H1 (cell line): ENCODE measurements at regions not wholly inside any gene's neighbourhood (a gene's known extent, or its start where the extent isn't known, plus 50 kb on each side); places are given as distances from the start of the nearest gene placed in this dataset.

Experiments used
- CTCF ChIA-PET: fragments of 300-600 bp; sonication (Branson Sonifier 250); formaldehyde crosslinking; loops from one replicate; lab custom pipeline; 2021; ENCODE audit not compliant: partially characterized antibody; lab: Charles Lee
- POLR2A ChIA-PET: fragments of 300-600 bp; sonication (Branson Sonifier 250); formaldehyde crosslinking; loops from one replicate; lab custom pipeline; 2021; ENCODE audit warnings: inconsistent platforms; ENCODE audit not compliant: partially characterized antibody; lab: Charles Lee
- DNase-seq, 2 experiments: peaks; one replicate each; pipeline versions ENCODE4 v3.0.0 to v3.0.0-alpha.2; 2010 to 2022; ENCODE audit warnings: low spot score in 2 of 2, low read depth in 1 of 2, mixed read lengths in 1 of 2
- FAIRE-seq: peaks from 2 replicates; lab custom pipeline; 2011; peaks lifted over from hg19 to GRCh38; lab: Jason Lieb, UNC
- H2AFZ ChIP-seq: 2 replicates; pipeline ENCODE4 v1.8.1; 2012; ENCODE audit warnings: low read length, inconsistent platforms
- H2AK5ac ChIP-seq: 2 replicates; pipeline ENCODE4 v1.6.1; 2013; ENCODE audit warnings: low read depth, low read length
- H2BK120ac ChIP-seq: replicated peaks from 2 replicates; pipeline ENCODE3; 2013; ENCODE audit warnings: low read depth, low read length, inconsistent platforms
- H2BK12ac ChIP-seq: 2 replicates; pipeline ENCODE4 v1.6.1; 2013; ENCODE audit warnings: low read depth, low read length
- H2BK15ac ChIP-seq: 2 replicates; pipeline ENCODE4 v1.6.1; 2013; ENCODE audit warnings: low read length
- H2BK20ac ChIP-seq: 2 replicates; pipeline ENCODE4 v1.6.1; 2013; ENCODE audit warnings: low read length
- H2BK5ac ChIP-seq: 2 replicates; pipeline ENCODE4 v1.6.1; 2013; ENCODE audit warnings: low read depth, low read length
- H3K14ac ChIP-seq: 2 replicates; pipeline ENCODE4 v1.6.1; 2013; ENCODE audit warnings: inconsistent platforms; ENCODE audit not compliant: insufficient read length
- H3K18ac ChIP-seq: 2 replicates; pipeline ENCODE4 v1.6.1; 2013; ENCODE audit warnings: low read length; ENCODE audit errors: extremely low read depth
- H3K23ac ChIP-seq: 2 replicates; pipeline ENCODE4 v1.6.1; 2013; ENCODE audit warnings: inconsistent platforms; ENCODE audit not compliant: insufficient read length
- H3K23me2 ChIP-seq: 2 replicates; pipeline ENCODE4 v1.6.1; 2013; ENCODE audit warnings: low read depth, low read length
- H3K27ac ChIP-seq: 2 replicates; pipeline ENCODE4 v1.6.1; 2011; ENCODE audit warnings: low read depth, low read length, inconsistent platforms
- H3K27me3 ChIP-seq, 4 experiments: replicated peaks in 1 of 4; 1 replicate in 1 of 4; 2 replicates in 3 of 4; pipeline versions ENCODE4 v1.6.1 to v1.8.1; 2011 to 2013; ENCODE audit warnings: low read length in 3 of 4, mild to moderate bottlenecking in 3 of 4, inconsistent platforms in 2 of 4, mixed read lengths in 2 of 4, moderate library complexity in 1 of 4; ENCODE audit not compliant: control insufficient read depth in 3 of 4, insufficient read depth in 3 of 4; ENCODE audit errors: extremely low read depth in 1 of 4
- H3K36me3 ChIP-seq, 4 experiments: 2 replicates each; pipeline versions ENCODE4 v1.6.1 to v1.8.1; 2011 to 2013; ENCODE audit warnings: mild to moderate bottlenecking in 4 of 4, low read length in 3 of 4, moderate library complexity in 2 of 4, control low read depth in 1 of 4, inconsistent platforms in 1 of 4; ENCODE audit not compliant: insufficient read depth in 4 of 4, control insufficient read depth in 2 of 4
- H3K4ac ChIP-seq: replicated peaks from 2 replicates; pipeline ENCODE3; 2013; ENCODE audit warnings: low read length, low read depth, mixed read lengths, inconsistent platforms; ENCODE audit not compliant: insufficient read length
- H3K4me1 ChIP-seq, 4 experiments: replicated peaks in 1 of 4; 1 replicate in 1 of 4; 2 replicates in 3 of 4; pipeline versions ENCODE4 v1.6.1 to v1.8.1; 2011 to 2013; ENCODE audit warnings: low read length in 3 of 4, inconsistent platforms in 2 of 4, mixed read lengths in 1 of 4; ENCODE audit not compliant: insufficient read depth in 4 of 4, control insufficient read depth in 3 of 4
- H3K4me2 ChIP-seq, 2 experiments: 2 replicates each; pipeline versions ENCODE4 v1.6.1 to v1.8.1; 2011 to 2013; ENCODE audit warnings: low read depth in 2 of 2, low read length in 2 of 2, control low read depth in 1 of 2, inconsistent platforms in 1 of 2, mild to moderate bottlenecking in 1 of 2; ENCODE audit not compliant: insufficient read depth in 1 of 2
- H3K4me3 ChIP-seq, 4 experiments: fragments of 200-600, 300-600 bp in 1 of 4; sonication (generic), shearing (Covaris generic), sonication (Bioruptor Twin) in 1 of 4; 2 replicates each; pipeline versions ENCODE4 v1.5.1 to v1.8.1; 2011 to 2016; ENCODE audit warnings: low read length in 4 of 4, low read depth in 3 of 4, control low read depth in 2 of 4, inconsistent platforms in 2 of 4, mild to moderate bottlenecking in 2 of 4, mixed read lengths in 1 of 4, moderate library complexity in 1 of 4; ENCODE audit not compliant: insufficient read depth in 2 of 4; ENCODE audit errors: extremely low read depth in 1 of 4
- H3K56ac ChIP-seq: replicated peaks from 2 replicates; pipeline ENCODE3; 2013; ENCODE audit warnings: low read depth, mild to moderate bottlenecking, mixed read lengths, low read length, inconsistent platforms; ENCODE audit not compliant: insufficient read length
- H3K79me1 ChIP-seq: 2 replicates; pipeline ENCODE4 v1.6.1; 2013; ENCODE audit warnings: low read depth, low read length, control low read depth
- H3K79me2 ChIP-seq, 2 experiments: 2 replicates each; pipeline versions ENCODE4 v1.6.1 to v1.8.1; 2012 to 2013; ENCODE audit warnings: low read length in 2 of 2, mild to moderate bottlenecking in 2 of 2, inconsistent platforms in 1 of 2; ENCODE audit not compliant: insufficient read depth in 2 of 2, control insufficient read depth in 1 of 2
- H3K9ac ChIP-seq, 4 experiments: replicated peaks in 1 of 4; 1 replicate in 1 of 4; 2 replicates in 3 of 4; pipeline versions ENCODE4 v1.6.1 to v1.8.1; 2011 to 2013; ENCODE audit warnings: low read depth in 3 of 4, low read length in 3 of 4, control low read depth in 2 of 4, mild to moderate bottlenecking in 2 of 4, moderate library complexity in 2 of 4, inconsistent platforms in 1 of 4; ENCODE audit errors: extremely low read depth in 1 of 4
- H3K9me3 ChIP-seq, 2 experiments: 2 replicates each; pipeline versions ENCODE4 v1.6.1 to v1.8.1; 2012 to 2013; ENCODE audit warnings: mild to moderate bottlenecking in 2 of 2, moderate library complexity in 2 of 2, control low read depth in 1 of 2, inconsistent platforms in 1 of 2, low read depth in 1 of 2, low read length in 1 of 2, mixed read lengths in 1 of 2; ENCODE audit not compliant: insufficient read depth in 2 of 2
- H4K20me1 ChIP-seq, 2 experiments: replicated peaks in 1 of 2; 2 replicates each; pipeline versions ENCODE3 to v1.8.1; 2011 to 2013; ENCODE audit warnings: inconsistent platforms in 2 of 2, low read length in 2 of 2, mild to moderate bottlenecking in 1 of 2; ENCODE audit not compliant: insufficient read depth in 2 of 2, control insufficient read depth in 1 of 2
- H4K5ac ChIP-seq: 2 replicates; pipeline ENCODE4 v1.6.1; 2013; ENCODE audit warnings: low read length, low read depth, mixed read lengths, inconsistent platforms; ENCODE audit not compliant: insufficient read length
- H4K8ac ChIP-seq: 2 replicates; pipeline ENCODE4 v1.8.0; 2013; ENCODE audit warnings: mild to moderate bottlenecking, moderate library complexity, low read length, inconsistent platforms; ENCODE audit not compliant: insufficient read depth; ENCODE audit errors: extremely low read depth
- H4K91ac ChIP-seq: replicated peaks from 2 replicates; pipeline ENCODE3; 2013; ENCODE audit warnings: low read length, mixed read lengths, inconsistent platforms; ENCODE audit not compliant: insufficient read length
- CREB1 ChIP-seq: IDR thresholded peaks from 2 replicates; pipeline ENCODE4 v1.6.1; 2012; ENCODE audit warnings: inconsistent platforms
- EZH2 ChIP-seq: fragments of 200-600 bp; sonication (generic); IDR thresholded peaks from 2 replicates; pipeline ENCODE4 v1.7.1; 2012; ENCODE audit warnings: low read depth, mild to moderate bottlenecking, moderate library complexity, low read length, inconsistent platforms; ENCODE audit not compliant: severe bottlenecking
- KDM1A ChIP-seq: fragments of 200-600, 300-600 bp; sonication (generic); IDR thresholded peaks from 2 replicates; pipeline ENCODE4 v1.7.1; 2016; ENCODE audit warnings: mild to moderate bottlenecking, low read length, borderline replicate concordance
- RAD21 ChIP-seq, 2 experiments: IDR thresholded peaks in 1 of 2; conservative IDR thresholded peaks in 1 of 2; 2 replicates each; pipeline ENCODE4 v1.6.1; 2011; ENCODE audit warnings: low read depth in 2 of 2, low read length in 2 of 2, improper control_type of control experiment in 1 of 2, inconsistent platforms in 1 of 2, mild to moderate bottlenecking in 1 of 2, moderate library complexity in 1 of 2
- RBBP5 ChIP-seq: IDR thresholded peaks from 2 replicates; pipeline ENCODE4 v1.7.1; 2012; ENCODE audit warnings: low read depth, mild to moderate bottlenecking, inconsistent platforms, low read length, moderate library complexity, borderline replicate concordance
- SIRT6 ChIP-seq: IDR thresholded peaks from one replicate; pipeline ENCODE4 v1.7.1; 2012; ENCODE audit warnings: low read length, inconsistent platforms
- SIX5 ChIP-seq: IDR thresholded peaks from 2 replicates; pipeline ENCODE4 v1.6.1; 2011; ENCODE audit warnings: mild to moderate bottlenecking, low read depth, low read length
- SP1 ChIP-seq: IDR thresholded peaks from 2 replicates; pipeline ENCODE4 v1.6.1; 2011; ENCODE audit warnings: low read depth, low read length
- TCF12 ChIP-seq: IDR thresholded peaks from 2 replicates; pipeline ENCODE4 v1.6.1; 2011; ENCODE audit warnings: low read depth, mild to moderate bottlenecking, low read length
- WGBS, 2 experiments: shearing (Covaris generic) in 1 of 2; methylation state at CpG; one replicate each; pipeline versions ENCODE4 v1.1.6 to v1.1.7; 2013 to 2015; ENCODE audit warnings: low lambda C conversion rate in 2 of 2, mixed read lengths in 2 of 2, inconsistent platforms in 1 of 2, low coverage in 1 of 2, missing lambda C conversion rate in 1 of 2; ENCODE audit not compliant: insufficient replicate concordance in 2 of 2, insufficient coverage in 1 of 2, insufficient read length in 1 of 2; ENCODE audit errors: extremely low coverage in 1 of 2, missing lambda C conversion rate in 1 of 2; 5-methylcytosine and 5-hydroxymethylcytosine counted together

- no peaks in the 10 kb centered on the region for H3K9me3 ChIP-seq
- H2BK12ac ChIP-seq, result no peak overlapping the region
- H3K56ac ChIP-seq, result no peak overlapping the region
- no peak for FAIRE-seq
- H3K4me2 ChIP-seq, result no peak overlapping the region
- no peak overlapping the region for H3K23ac ChIP-seq
- 90% methylated on average over 2 of the region's 2 CpGs; no CpG with 5 or more reads in 1 of the 2 experiments for WGBS, 2 experiments
- no peak overlapping the region for H3K27ac ChIP-seq
- H2BK120ac ChIP-seq, result no peak overlapping the region
- H3K27me3 ChIP-seq, result no peaks in the 10 kb centered on the region
- no peak for TF ChIP-seq KDM1A
- TF ChIP-seq TCF12, result no peak
- TF ChIP-seq SP1, result no peak
- TF ChIP-seq SIX5, result no peak
- TF ChIP-seq RAD21 (IDR thresholded peaks at IDR 0.05 in 1 of 2, conservative IDR thresholded peaks at IDR 0.05 in 1 of 2; ENCODE audit: low read depth in 2 of 2, low read length in 2 of 2), result no peak
- TF ChIP-seq EZH2, result no peak
- no peak for TF ChIP-seq SIRT6
- no peak for TF ChIP-seq CREB1
- TF ChIP-seq RBBP5, result no peak
- H4K8ac ChIP-seq, result no peak overlapping the region
- no peak overlapping the region for H3K4ac ChIP-seq
- H2AFZ ChIP-seq, result no peak overlapping the region
- no peak overlapping the region for H2AK5ac ChIP-seq
- H2BK15ac ChIP-seq, result no peak overlapping the region
- H3K23me2 ChIP-seq, result no peaks in the 10 kb centered on the region
- H3K18ac ChIP-seq, result no peak overlapping the region
- no peak overlapping the region for H2BK20ac ChIP-seq
- no peaks in the 10 kb centered on the region for H4K20me1 ChIP-seq
- H3K14ac ChIP-seq, result no peak overlapping the region
- H3K36me3 ChIP-seq, result no peaks in the 10 kb centered on the region
- no peak overlapping the region for H3K4me3 ChIP-seq
- ChIA-PET POLR2A (no interaction called here), CTCF (interaction anchor here (0.9 to 1.2 kb wide), 2 partner anchors 8 to 14 kb away, joined by 3 read pairs; no protein-coding TSS in a partner anchor)
- H3K4me1 ChIP-seq, result no peaks in the 10 kb centered on the region
- no peak overlapping the region for H3K9ac ChIP-seq
- no peak overlapping the region for H4K91ac ChIP-seq
- H3K79me2 ChIP-seq, result no peaks in the 10 kb centered on the region
- H4K5ac ChIP-seq, result no peak overlapping the region
- no peak overlapping the region for H2BK5ac ChIP-seq
- H3K79me1 ChIP-seq, result no peaks in the 10 kb centered on the region
- no peak for DNase-seq
Measured at GRCh38 chr9:111150181-111150580, 111.9 kb upstream of the LPAR1 start.
